NCI-H524 (cell line): ENCODE measurements at regions not wholly inside any gene's neighbourhood (a gene's known extent, or its start where the extent isn't known, plus 50 kb on each side); places are given as distances from the start of the nearest gene placed in this dataset.

Experiments
- DNase-seq, 2 experiments: peaks; one replicate each; lab custom pipeline; 2025; lab: John Stamatoyannopoulos, UW

GRCh38 chr10:64209561-64209960, 688.4 kb downstream of the REEP3 start:
- no peak for DNase-seq

- no peak for DNase-seq
Observed at GRCh38 chr10:64210211-64210610, 689.0 kb downstream of the REEP3 start.

- DNase-seq = no peak
Observed at GRCh38 chr10:64211466-64211865, 690.3 kb downstream of the REEP3 start.

GRCh38 chr10:64215088-64215487, 693.9 kb downstream of the REEP3 start:
- no peak for DNase-seq

- DNase-seq = no peak
Observed at GRCh38 chr10:64219271-64220025, 698.2 kb downstream of the REEP3 start.

GRCh38 chr10:64234489-64234888, 713.3 kb downstream of the REEP3 start:
- no peak for DNase-seq

GRCh38 chr10:64257704-64258103, 736.5 kb downstream of the REEP3 start:
- no peak for DNase-seq

GRCh38 chr10:64261092-64261491, 739.9 kb downstream of the REEP3 start:
- no peak for DNase-seq

GRCh38 chr10:64261676-64262075, 740.5 kb downstream of the REEP3 start:
- no peak for DNase-seq

GRCh38 chr10:64265961-64266360, 744.8 kb downstream of the REEP3 start:
- DNase-seq = peak in 1 of 2 experiments; percentile 0

- DNase-seq = no peak
Observed at GRCh38 chr10:64271508-64271907, 750.3 kb downstream of the REEP3 start.

GRCh38 chr10:64271983-64272382, 750.8 kb downstream of the REEP3 start:
- DNase-seq = no peak

GRCh38 chr10:64275001-64275400, 753.8 kb downstream of the REEP3 start:
- no peak for DNase-seq

GRCh38 chr10:64275774-64276173, 754.6 kb downstream of the REEP3 start:
- DNase-seq = no peak

- DNase-seq = no peak
Observed at GRCh38 chr10:64277536-64277935, 756.3 kb downstream of the REEP3 start.

GRCh38 chr10:64283621-64284020, 762.4 kb downstream of the REEP3 start:
- no peak for DNase-seq

- no peak for DNase-seq
Observed at GRCh38 chr10:64286533-64286932, 765.3 kb downstream of the REEP3 start.

- no peak for DNase-seq
Observed at GRCh38 chr10:64288404-64288803, 767.2 kb downstream of the REEP3 start.

GRCh38 chr10:64303566-64303965, 782.4 kb downstream of the REEP3 start:
- DNase-seq = no peak

GRCh38 chr10:64306729-64307327, 785.6 kb downstream of the REEP3 start:
- no peak for DNase-seq

- DNase-seq = peak in 1 of 2 experiments; percentile 25
Observed at GRCh38 chr10:64312876-64313275, 791.7 kb downstream of the REEP3 start.

- DNase-seq = no peak
Observed at GRCh38 chr10:64313967-64314366, 792.8 kb downstream of the REEP3 start.

GRCh38 chr10:64316416-64316815, 795.2 kb downstream of the REEP3 start:
- no peak for DNase-seq

GRCh38 chr10:64316833-64317232, 795.6 kb downstream of the REEP3 start:
- DNase-seq = no peak
